A549 (cell line): ENCODE measurements at regions not wholly inside any gene's neighbourhood (a gene's known extent, or its start where the extent isn't known, plus 50 kb on each side); places are given as distances from the start of the nearest gene placed in this dataset.

ENCODE experiments used
- EP300 ChIP-seq, 2 experiments: fragments of >200 bp; sonication (Bioruptor Twin); formaldehyde crosslinking; IDR thresholded peaks; 2 replicates in 1 of 2; 3 replicates in 1 of 2; pipeline ENCODE4 v1.6.1; 2016 to 2017
- ESRRA ChIP-seq: fragments of 150-350 bp; IDR thresholded peaks from 2 replicates; pipeline ENCODE4 v1.6.1; 2014; ENCODE audit warnings: mild to moderate bottlenecking, low read length, borderline replicate concordance
- HDAC2 ChIP-seq: fragments of 200-600 bp; sonication (generic); IDR thresholded peaks from 2 replicates; pipeline ENCODE4 v1.6.1; 2016
- POLR2A ChIP-seq: IDR thresholded peaks from 2 replicates; pipeline ENCODE4 v1.6.1; 2012; ENCODE audit warnings: mild to moderate bottlenecking, low read length
- TF ChIP-seq, protein P1 (sequence below): fragments of >200 bp; sonication (Bioruptor Twin); formaldehyde crosslinking; IDR thresholded peaks from 3 replicates; pipeline ENCODE4 v1.5.1; 2016
- TF ChIP-seq, protein P2 (sequence below): IDR thresholded peaks from 2 replicates; pipeline ENCODE4 v1.6.1; 2012

DNA sequence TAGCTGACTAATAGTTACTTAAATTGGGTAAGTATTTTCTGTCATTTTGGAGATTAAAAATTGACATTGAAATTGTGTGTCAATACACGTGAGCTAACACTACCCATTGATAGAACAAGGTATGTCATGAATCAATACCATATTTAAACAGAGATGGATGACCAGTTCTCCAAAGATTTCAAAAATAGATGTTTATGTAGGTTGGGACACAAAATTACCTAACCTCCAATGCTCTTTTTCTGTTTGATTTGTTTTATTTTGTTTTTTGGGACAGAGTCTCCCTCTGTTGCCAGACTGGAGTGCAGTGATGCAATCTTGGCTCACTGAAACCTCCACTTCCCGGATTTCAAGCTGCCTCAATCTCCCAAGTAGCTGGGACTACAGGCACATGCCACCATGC is 1491.7 kb downstream of the GRIK2 start:
- TF ChIP-seq, protein P1, sequence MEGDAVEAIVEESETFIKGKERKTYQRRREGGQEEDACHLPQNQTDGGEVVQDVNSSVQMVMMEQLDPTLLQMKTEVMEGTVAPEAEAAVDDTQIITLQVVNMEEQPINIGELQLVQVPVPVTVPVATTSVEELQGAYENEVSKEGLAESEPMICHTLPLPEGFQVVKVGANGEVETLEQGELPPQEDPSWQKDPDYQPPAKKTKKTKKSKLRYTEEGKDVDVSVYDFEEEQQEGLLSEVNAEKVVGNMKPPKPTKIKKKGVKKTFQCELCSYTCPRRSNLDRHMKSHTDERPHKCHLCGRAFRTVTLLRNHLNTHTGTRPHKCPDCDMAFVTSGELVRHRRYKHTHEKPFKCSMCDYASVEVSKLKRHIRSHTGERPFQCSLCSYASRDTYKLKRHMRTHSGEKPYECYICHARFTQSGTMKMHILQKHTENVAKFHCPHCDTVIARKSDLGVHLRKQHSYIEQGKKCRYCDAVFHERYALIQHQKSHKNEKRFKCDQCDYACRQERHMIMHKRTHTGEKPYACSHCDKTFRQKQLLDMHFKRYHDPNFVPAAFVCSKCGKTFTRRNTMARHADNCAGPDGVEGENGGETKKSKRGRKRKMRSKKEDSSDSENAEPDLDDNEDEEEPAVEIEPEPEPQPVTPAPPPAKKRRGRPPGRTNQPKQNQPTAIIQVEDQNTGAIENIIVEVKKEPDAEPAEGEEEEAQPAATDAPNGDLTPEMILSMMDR = no peak
- TF ChIP-seq HDAC2 (no peak), ESRRA (no peak), POLR2A (no peak), EP300 (IDR thresholded peaks at IDR 0.05) (no peak)
- TF ChIP-seq, protein P2, sequence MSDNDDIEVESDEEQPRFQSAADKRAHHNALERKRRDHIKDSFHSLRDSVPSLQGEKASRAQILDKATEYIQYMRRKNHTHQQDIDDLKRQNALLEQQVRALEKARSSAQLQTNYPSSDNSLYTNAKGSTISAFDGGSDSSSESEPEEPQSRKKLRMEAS = no peak
